ENCODE measurements at regions not wholly inside any gene's neighbourhood (a gene's known extent, or its start where the extent isn't known, plus 50 kb on each side); places are given as distances from the start of the nearest gene placed in this dataset.

GRCh38 chr6:15854826-15855710 is 192.2 kb upstream of the DTNBP1 start:
- no peaks in the 10 kb centered on the region for H3F3A ChIP-seq (replicated peaks; ENCODE audit: low read depth)
- no peak overlapping the region for H3K27ac Mint-ChIP-seq
- peaks cover 3% of the 10 kb centered on the region for H3K36me3 Mint-ChIP-seq (ENCODE audit: low read depth)
- no peak overlapping the region for H3K27ac ChIP-seq (ENCODE audit: low read depth)
- H3K4me2 ChIP-seq, result 0 out of 2 replicates have a peak overlapping the region, but pooled peaks have one; percentile 30
- peaks cover 8% of the 10 kb centered on the region for H3K4me1 ChIP-seq (ENCODE audit: insufficient read depth)
- no peaks in the 10 kb centered on the region for H3K36me3 ChIP-seq (ENCODE audit: insufficient read depth)
- H4K20me1 ChIP-seq (replicated peaks; ENCODE audit: insufficient read depth), result no peaks in the 10 kb centered on the region
- H3K79me2 ChIP-seq (replicated peaks; ENCODE audit: insufficient read depth), result no peaks in the 10 kb centered on the region
- DNase-seq (ENCODE audit: low spot score) (peak; percentile 50), ATAC-seq (peak; percentile 92)
- no peak overlapping the region for H3K4me3 ChIP-seq
- peaks cover 14% of the 10 kb centered on the region; the same call in 2 of the 3 replicates for H3K9me3 Mint-ChIP-seq
- peak overlapping the region; percentile 60 for H2AFZ ChIP-seq
- TF ChIP-seq ZNF462 (CRISPR knock-in tag; IDR thresholded peaks at IDR 0.05) (no peak), ZNF331 (CRISPR knock-in tag; IDR thresholded peaks at IDR 0.05; ENCODE audit: low read depth) (no peak), EZH2phosphoT487 (IDR thresholded peaks at IDR 0.05; ENCODE audit: unreplicated experiment) (no peak), POLR2AphosphoS5 (IDR thresholded peaks at IDR 0.05; ENCODE audit: low read depth) (no peak), STAT1 (IDR thresholded peaks at IDR 0.05; ENCODE audit: unreplicated experiment) (no peak), JUNB (IDR thresholded peaks at IDR 0.05; ENCODE audit: unreplicated experiment) (no peak), CREB1 (CRISPR knock-in tag; IDR thresholded peaks at IDR 0.05; ENCODE audit: low read depth) (no peak), NANOG (IDR thresholded peaks at IDR 0.05; ENCODE audit: borderline replicate concordance) (no peak), CTCF (conservative IDR thresholded peaks at IDR 0.05; ENCODE audit: low read depth in 2 of 2) (no peak), ZNF114 (CRISPR knock-in tag; IDR thresholded peaks at IDR 0.05) (no peak), EZH2 (IDR thresholded peaks at IDR 0.05; ENCODE audit: low read depth, unreplicated experiment) (no peak), ETS1 (IDR thresholded peaks at IDR 0.05) (no peak)
- TF ChIP-seq, protein P1, sequence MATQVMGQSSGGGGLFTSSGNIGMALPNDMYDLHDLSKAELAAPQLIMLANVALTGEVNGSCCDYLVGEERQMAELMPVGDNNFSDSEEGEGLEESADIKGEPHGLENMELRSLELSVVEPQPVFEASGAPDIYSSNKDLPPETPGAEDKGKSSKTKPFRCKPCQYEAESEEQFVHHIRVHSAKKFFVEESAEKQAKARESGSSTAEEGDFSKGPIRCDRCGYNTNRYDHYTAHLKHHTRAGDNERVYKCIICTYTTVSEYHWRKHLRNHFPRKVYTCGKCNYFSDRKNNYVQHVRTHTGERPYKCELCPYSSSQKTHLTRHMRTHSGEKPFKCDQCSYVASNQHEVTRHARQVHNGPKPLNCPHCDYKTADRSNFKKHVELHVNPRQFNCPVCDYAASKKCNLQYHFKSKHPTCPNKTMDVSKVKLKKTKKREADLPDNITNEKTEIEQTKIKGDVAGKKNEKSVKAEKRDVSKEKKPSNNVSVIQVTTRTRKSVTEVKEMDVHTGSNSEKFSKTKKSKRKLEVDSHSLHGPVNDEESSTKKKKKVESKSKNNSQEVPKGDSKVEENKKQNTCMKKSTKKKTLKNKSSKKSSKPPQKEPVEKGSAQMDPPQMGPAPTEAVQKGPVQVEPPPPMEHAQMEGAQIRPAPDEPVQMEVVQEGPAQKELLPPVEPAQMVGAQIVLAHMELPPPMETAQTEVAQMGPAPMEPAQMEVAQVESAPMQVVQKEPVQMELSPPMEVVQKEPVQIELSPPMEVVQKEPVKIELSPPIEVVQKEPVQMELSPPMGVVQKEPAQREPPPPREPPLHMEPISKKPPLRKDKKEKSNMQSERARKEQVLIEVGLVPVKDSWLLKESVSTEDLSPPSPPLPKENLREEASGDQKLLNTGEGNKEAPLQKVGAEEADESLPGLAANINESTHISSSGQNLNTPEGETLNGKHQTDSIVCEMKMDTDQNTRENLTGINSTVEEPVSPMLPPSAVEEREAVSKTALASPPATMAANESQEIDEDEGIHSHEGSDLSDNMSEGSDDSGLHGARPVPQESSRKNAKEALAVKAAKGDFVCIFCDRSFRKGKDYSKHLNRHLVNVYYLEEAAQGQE (IDR thresholded peaks at IDR 0.05; ENCODE audit: unreplicated experiment), result no peak
- H3K4me1 Mint-ChIP-seq, result peaks cover 19% of the 10 kb centered on the region
- H3K27me3 ChIP-seq (ENCODE audit: insufficient read depth), result no peaks in the 10 kb centered on the region
- H3K4me3 Mint-ChIP-seq, result no peak overlapping the region
- peaks cover 2% of the 10 kb centered on the region for H3K27me3 Mint-ChIP-seq (ENCODE audit: insufficient read depth, low read depth, poor library complexity)
- H3K9me2 ChIP-seq (ENCODE audit: insufficient read depth), result 0 out of 2 replicates have a peak, but pooled peaks cover 5% of the 10 kb centered on the region
